ENCODE measurements at regions not wholly inside any gene's neighbourhood (a gene's known extent, or its start where the extent isn't known, plus 50 kb on each side); places are given as distances from the start of the nearest gene placed in this dataset.
"Not testable (repeated sequence)": the region's sequence is repeated elsewhere in the genome, so short reads cannot be mapped to it uniquely, and the experiment has no call there.

- DNase-seq (ENCODE audit: low read depth), result peak; percentile 65
Observed at GRCh38 chr10:62934258-62934657, 118.1 kb upstream of the EGR2 start.

- not testable (repeated sequence) for DNase-seq (ENCODE audit: low read depth)
Observed at GRCh38 chr10:62928763-62929162, 112.6 kb upstream of the EGR2 start.

- no peak for DNase-seq (ENCODE audit: low read depth)
Observed at GRCh38 chr10:62926407-62926806, 110.2 kb upstream of the EGR2 start.

GRCh38 chr10:62924344-62924748 lies 108.2 kb upstream of the EGR2 start:
- DNase-seq (ENCODE audit: low read depth), result no peak

GRCh38 chr10:62919776-62920175 lies 103.6 kb upstream of the EGR2 start:
- DNase-seq (ENCODE audit: low read depth), result no peak

- DNase-seq (ENCODE audit: low read depth), result no peak
Observed at GRCh38 chr10:62917475-62918238, 101.5 kb upstream of the EGR2 start.

GRCh38 chr10:62916141-62916603 lies 100.0 kb upstream of the EGR2 start:
- peak; percentile 57 for DNase-seq (ENCODE audit: low read depth)

GRCh38 chr10:62915158-62915557 lies 99.0 kb upstream of the EGR2 start:
- DNase-seq (ENCODE audit: low read depth), result no peak

- DNase-seq (ENCODE audit: low read depth), result no peak
Observed at GRCh38 chr10:62912086-62912485, 95.9 kb upstream of the EGR2 start.

- peak; percentile 24 for DNase-seq (ENCODE audit: low read depth)
Observed at GRCh38 chr10:62911210-62911963, 95.2 kb upstream of the EGR2 start.

- no peak for DNase-seq (ENCODE audit: low read depth)
Observed at GRCh38 chr10:62907470-62908212, 91.5 kb upstream of the EGR2 start.

- no peak for DNase-seq (ENCODE audit: low read depth)
Observed at GRCh38 chr10:62904281-62904875, 88.2 kb upstream of the EGR2 start.

- peak; percentile 28 for DNase-seq (ENCODE audit: low read depth)
Observed at GRCh38 chr10:62903828-62904227, 87.7 kb upstream of the EGR2 start.

GRCh38 chr10:62900829-62901571 lies 84.8 kb upstream of the EGR2 start:
- DNase-seq (ENCODE audit: low read depth), result peak; percentile 35

- DNase-seq (ENCODE audit: low read depth), result no peak
Observed at GRCh38 chr10:62899311-62899710, 83.1 kb upstream of the EGR2 start.

- no peak for DNase-seq (ENCODE audit: low read depth)
Observed at GRCh38 chr10:62895063-62895462, 78.9 kb upstream of the EGR2 start.

- DNase-seq (ENCODE audit: low read depth), result no peak
Observed at GRCh38 chr10:62894156-62894555, 78.0 kb upstream of the EGR2 start.

GRCh38 chr10:62893036-62893435 lies 76.9 kb upstream of the EGR2 start:
- DNase-seq (ENCODE audit: low read depth), result no peak

GRCh38 chr10:62890395-62890794 lies 74.2 kb upstream of the EGR2 start:
- no peak for DNase-seq (ENCODE audit: low read depth)

GRCh38 chr10:62887642-62888041 lies 71.5 kb upstream of the EGR2 start:
- no peak for DNase-seq (ENCODE audit: low read depth)
